ENCODE measurements at regions not wholly inside any gene's neighbourhood (a gene's known extent, or its start where the extent isn't known, plus 50 kb on each side); places are given as distances from the start of the nearest gene placed in this dataset.

GRCh38 chr15:89399238-89400115 lies 64.9 kb upstream of the POLG start:
- DNase-seq (ENCODE audit: low read depth), result no peak

DNA sequence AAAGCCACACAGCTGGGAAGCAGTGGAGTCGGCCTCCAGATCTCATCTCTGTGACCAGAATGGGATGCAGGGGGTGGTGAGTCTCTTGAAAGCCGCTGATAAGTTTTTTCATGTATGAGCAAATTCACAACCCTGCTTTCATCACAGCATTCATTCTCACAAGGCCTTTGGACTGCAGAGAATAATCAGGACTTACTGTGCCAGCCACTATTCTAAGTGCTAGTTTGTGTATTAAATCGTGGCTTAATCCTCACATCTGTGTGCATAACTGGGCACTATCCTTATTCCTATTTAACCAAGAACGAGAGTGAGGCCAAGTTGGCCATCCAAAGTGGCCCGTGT lies 64.2 kb upstream of the POLG start:
- no peak for DNase-seq (ENCODE audit: low read depth)

GRCh38 chr15:89397653-89398023 lies 63.0 kb upstream of the POLG start:
- DNase-seq (ENCODE audit: low read depth), result no peak

DNA sequence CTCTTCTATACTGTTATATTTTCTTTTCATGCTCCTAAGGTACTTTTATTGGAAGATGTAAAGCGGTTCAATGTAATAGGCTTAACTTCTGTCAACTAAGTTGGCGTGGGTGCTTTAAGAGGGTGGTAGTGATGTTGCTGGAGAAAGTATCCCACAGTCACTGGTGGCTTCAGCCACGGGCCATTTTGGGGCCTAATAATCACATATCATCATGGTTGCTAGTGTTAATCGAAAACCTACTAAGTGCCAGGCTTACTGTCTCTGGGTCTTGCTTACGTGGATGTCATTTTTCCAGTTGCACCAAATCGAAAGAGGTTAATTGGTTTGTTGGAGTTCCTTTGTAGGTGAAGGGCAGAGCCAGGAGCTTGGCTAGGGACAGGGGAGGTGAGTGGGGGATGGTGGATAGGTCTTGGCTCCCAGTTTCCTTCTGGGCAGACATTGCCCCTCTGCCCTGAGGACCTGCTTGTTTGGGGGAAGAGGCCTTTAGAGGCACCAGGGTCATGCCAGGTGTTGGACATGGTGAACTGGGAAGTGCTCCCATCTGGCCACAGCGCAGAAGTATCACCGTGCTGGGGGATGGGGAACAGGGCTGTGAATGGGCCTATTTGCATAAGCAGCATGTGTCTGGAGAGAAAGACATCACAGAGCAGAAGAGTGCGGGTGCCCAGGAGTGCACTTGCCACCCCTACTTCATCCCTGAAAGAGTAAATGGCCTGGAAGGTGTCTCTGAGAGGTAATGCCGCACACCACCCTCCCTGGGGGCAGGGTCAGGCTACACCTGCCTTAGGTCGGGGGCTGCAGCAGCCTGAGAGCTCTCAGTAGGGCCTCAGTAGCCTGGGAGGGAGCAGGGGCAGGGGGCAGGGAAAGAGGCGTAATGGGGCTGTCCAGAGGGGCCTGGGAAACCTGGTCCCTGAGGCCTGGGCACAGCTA lies 62.4 kb upstream of the POLG start:
- no peak for DNase-seq (ENCODE audit: low read depth)

DNA sequence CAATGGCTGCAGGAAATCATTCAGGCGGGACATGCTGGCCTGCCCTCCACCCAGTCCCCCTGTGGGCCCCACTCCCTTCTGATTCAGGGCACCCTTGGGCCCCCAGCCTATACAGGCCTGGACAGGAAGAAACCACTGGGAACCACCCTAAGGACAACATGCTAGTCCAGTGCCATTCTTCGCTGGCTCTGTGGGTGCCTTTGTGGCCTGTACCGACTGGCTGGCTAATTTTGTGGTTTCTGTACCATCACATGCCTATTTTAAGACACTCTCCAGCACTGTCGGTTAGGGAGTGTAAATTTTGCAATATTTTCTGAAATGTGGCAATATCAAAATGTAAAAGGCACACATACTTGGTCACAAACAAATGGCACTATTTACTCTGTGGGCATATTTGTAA lies 61.4 kb upstream of the POLG start:
- DNase-seq (ENCODE audit: low read depth), result no peak

GRCh38 chr15:89395461-89395871 lies 60.8 kb upstream of the POLG start:
- DNase-seq (ENCODE audit: low read depth), result no peak

- no peak for DNase-seq (ENCODE audit: low read depth)
Observed at GRCh38 chr15:89395031-89395430, 60.4 kb upstream of the POLG start.

DNA sequence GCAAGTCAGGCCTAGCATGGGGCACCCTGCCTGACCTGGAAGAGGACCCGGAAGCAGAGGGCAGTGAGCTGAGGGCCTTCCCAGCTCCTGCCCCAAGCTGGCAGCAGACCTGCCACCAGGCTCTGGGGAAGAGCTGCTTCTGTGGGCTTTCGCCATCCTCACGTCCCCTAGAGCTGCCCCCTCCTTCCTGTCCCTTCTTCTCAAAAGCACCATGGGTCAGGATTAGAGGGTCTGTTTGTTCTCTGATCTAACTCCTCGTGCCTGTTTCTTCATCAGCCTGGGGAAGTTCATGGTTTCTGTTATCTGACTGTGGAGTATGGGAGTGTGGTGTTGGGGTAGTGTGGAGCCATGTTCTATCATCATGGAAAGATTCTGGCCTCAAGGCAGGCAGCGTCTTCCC lies 58.4 kb upstream of the POLG start:
- no peak for DNase-seq (ENCODE audit: low read depth)

GRCh38 chr15:89391685-89392257 lies 57.1 kb upstream of the POLG start:
- DNase-seq (ENCODE audit: low read depth), result no peak

DNA sequence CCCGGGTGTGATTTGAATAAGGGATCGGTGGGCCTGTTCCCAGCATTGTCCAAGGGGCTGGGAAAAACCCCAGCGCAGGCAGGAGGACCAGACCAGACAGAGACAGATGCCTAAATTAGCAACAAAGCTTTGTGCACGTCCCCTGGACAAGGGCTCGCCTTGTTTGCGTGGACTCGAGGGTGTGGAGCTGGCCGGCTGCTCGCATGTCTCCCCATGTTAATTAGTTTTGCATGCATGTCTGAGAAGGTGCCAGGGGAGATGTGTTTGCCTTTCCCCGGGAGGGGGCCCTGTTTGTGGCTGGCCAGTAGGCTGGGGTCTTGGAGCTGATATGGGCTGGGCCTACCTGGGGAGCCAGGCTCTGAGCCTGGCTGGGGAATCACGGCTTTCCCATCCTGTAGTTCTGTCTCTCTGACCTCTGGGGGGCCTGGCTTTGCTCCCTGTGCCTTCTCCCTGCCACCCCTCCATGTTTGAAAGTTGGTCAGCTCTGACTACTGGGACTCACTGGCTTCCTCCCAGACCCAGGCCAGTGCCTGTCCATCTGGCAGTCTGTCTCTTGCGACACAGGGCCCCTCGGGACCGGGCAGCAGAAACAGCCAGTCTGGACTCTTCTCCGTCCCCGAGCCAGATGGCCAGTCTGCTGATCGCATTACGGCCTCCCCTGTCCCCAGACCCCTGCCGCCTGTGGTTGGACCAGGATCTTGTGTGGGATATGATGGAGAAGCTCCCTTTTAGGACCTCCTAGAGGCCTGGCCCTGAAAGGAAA lies 55.4 kb upstream of the POLG start:
- DNase-seq (ENCODE audit: low read depth), result no peak

DNA sequence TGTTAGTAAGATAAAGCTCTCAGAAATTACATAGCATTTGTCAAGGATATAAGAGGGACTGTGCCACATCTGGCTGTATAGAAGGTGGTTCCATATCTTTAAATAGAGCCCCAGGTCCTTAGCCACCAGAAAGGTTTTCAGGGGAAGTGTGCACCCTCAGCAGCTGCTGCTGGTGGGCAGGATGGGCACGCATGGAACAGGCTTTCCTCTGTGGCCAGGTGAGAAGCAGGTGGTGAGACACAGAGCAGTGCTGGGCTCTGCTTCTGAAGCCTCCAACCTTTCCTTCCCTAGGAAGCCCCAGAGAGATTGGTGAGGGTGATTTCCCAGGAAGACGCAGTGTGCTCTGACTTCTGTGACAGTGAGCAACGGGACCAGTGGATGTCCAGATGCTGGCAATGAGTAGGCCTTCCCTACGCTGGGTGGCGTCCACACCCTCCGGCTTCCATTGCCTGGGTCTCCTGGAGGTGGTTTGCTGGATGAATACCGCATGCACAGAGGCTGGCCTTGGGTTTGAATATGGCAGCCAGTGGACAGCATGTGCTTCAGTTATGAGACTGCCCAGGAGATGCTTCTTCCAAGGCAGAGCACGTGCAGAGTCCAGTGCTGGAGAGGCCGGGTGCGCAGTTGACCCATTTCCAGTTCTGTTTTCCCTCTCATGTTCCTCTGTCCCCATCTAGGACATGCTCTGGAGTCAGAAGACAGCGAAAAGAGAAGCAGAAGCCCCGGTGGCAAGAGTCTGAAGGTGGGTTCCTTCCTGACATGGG lies 52.7 kb upstream of the POLG start:
- DNase-seq (ENCODE audit: low read depth), result no peak

- DNase-seq (ENCODE audit: low read depth), result no peak
Observed at GRCh38 chr15:89385596-89386331, 51.1 kb upstream of the POLG start.
